ENCODE measurements at regions not wholly inside any gene's neighbourhood (a gene's known extent, or its start where the extent isn't known, plus 50 kb on each side); places are given as distances from the start of the nearest gene placed in this dataset.
"Not testable (repeated sequence)": the region's sequence is repeated elsewhere in the genome, so short reads cannot be mapped to it uniquely, and the experiment has no call there.

DNA sequence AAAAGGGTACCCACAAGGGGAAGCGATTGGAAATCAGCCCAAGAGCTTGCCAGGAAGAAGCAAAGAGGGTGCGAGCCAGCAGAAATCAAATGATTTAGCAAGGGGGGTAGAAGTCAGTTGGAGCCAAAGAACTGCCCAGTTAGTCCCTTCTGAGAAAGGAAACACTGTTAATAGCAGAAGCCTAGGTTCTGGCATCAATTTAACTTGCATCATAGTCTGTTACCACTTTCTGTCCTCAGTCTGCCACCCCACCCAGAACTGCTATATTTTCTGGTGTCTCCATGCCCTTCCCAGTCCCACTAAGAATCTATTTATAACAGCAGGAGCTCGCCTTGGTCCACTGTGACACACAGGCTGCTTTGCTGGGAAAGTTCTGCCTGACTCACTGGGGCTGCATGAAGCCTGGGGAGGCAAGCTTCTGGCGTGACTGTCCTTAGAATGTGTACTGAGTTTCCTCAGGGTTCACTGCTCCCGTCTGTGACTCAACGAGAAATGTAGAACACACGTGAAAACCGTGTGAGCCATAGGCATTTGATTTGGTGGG lies 157.8 kb upstream of the TTC29 start:
- Mint-ChIP-seq H3K27ac (no peak overlapping the region), H3K36me3 (no peaks in the 10 kb centered on the region), H3K4me3 (no peak overlapping the region), H3K4me1 (no peaks in the 10 kb centered on the region), H3K9me3 (no peaks in the 10 kb centered on the region), H3K27me3 (peaks cover 8 to 26% of the 10 kb centered on the region in 2 donors)
- H3K4me3 ChIP-seq (ENCODE audit: control insufficient read depth in 1 of 2, extremely low read depth in 1 of 2, low read length in 1 of 2): no peak overlapping the region
- DNase-seq (no peak), ATAC-seq (replicated peaks in 1 of 4) (no peak)
- no peaks in the 10 kb centered on the region for H3K9me3 ChIP-seq
- POLR2A ChIA-PET: interaction anchor here in 1 of 2 donors (0.6 kb wide), 1 partner anchor 132 kb away, joined by 5 read pairs; no protein-coding TSS in a partner anchor
- CTCF ChIA-PET: interaction anchor here (0.6 kb wide), 2 partner anchors 58 to 690 kb away, joined by 3 to 6 read pairs; no protein-coding TSS in a partner anchor
- no peaks in the 10 kb centered on the region for H3K4me1 ChIP-seq (ENCODE audit: control insufficient read depth in 1 of 2, extremely low read depth in 1 of 2, insufficient read depth in 2 of 2, low read length in 2 of 2)
- no peaks in the 10 kb centered on the region for H3K36me3 ChIP-seq (ENCODE audit: control insufficient read depth in 2 of 2, extremely low read depth in 1 of 2, insufficient read depth in 1 of 2, low read length in 1 of 2)
- H3K27me3 ChIP-seq (replicated peaks in 1 of 2; ENCODE audit: control insufficient read depth in 2 of 2, extremely low read depth in 1 of 2, insufficient read depth in 2 of 2, low read length in 1 of 2): peaks cover 0 to 8% of the 10 kb centered on the region in 2 experiments
- H3K27ac ChIP-seq (ENCODE audit: low read length): no peak overlapping the region
- WGBS (ENCODE audit: insufficient coverage): 34% methylated on average over 3 of the region's 8 CpGs

DNA sequence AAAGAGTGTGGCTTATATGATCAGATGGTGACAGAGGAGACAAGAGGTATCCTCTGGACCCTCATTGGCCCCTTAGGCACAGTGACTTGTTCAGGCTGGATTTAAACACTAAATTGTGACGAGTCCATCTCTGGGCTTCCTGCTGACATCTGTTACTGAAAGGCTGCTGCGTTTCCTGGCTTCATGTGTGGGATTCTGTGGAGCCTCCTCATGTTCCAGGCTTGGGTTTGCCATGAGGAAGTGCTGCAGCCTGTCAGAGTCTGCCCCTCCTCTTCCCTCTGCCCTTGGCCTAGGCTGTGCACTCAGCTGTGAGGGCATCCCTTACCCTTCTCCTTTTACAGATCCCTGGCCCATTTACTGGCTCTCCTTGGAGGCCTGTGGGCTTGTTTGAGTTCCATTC lies 159.1 kb upstream of the TTC29 start:
- ATAC-seq (replicated peaks in 1 of 4) (no peak), DNase-seq (no peak)
- Histone ChIP-seq H3K4me3 (ENCODE audit: control insufficient read depth in 1 of 2, extremely low read depth in 1 of 2, low read length in 1 of 2) (no peak overlapping the region), H3K36me3 (ENCODE audit: control insufficient read depth in 2 of 2, extremely low read depth in 1 of 2, insufficient read depth in 1 of 2, low read length in 1 of 2) (no peaks in the 10 kb centered on the region), H3K4me1 (ENCODE audit: control insufficient read depth in 1 of 2, extremely low read depth in 1 of 2, insufficient read depth in 2 of 2, low read length in 2 of 2) (no peaks in the 10 kb centered on the region), H3K27ac (ENCODE audit: low read length) (no peak overlapping the region), H3K9me3 (no peaks in the 10 kb centered on the region), H3K27me3 (replicated peaks in 1 of 2; ENCODE audit: control insufficient read depth in 2 of 2, extremely low read depth in 1 of 2, insufficient read depth in 2 of 2, low read length in 1 of 2) (peaks cover 0 to 8% of the 10 kb centered on the region in 2 experiments)
- Mint-ChIP-seq H3K27ac (no peak overlapping the region), H3K9me3 (no peaks in the 10 kb centered on the region), H3K4me3 (no peak overlapping the region), H3K4me1 (no peaks in the 10 kb centered on the region), H3K36me3 (no peaks in the 10 kb centered on the region), H3K27me3 (peaks cover 8 to 22% of the 10 kb centered on the region in 2 donors)
- POLR2A ChIA-PET: no interaction called here
- 76% methylated on average over 2 of the region's 2 CpGs for WGBS (ENCODE audit: insufficient coverage)
- CTCF ChIA-PET: no interaction called here

DNA sequence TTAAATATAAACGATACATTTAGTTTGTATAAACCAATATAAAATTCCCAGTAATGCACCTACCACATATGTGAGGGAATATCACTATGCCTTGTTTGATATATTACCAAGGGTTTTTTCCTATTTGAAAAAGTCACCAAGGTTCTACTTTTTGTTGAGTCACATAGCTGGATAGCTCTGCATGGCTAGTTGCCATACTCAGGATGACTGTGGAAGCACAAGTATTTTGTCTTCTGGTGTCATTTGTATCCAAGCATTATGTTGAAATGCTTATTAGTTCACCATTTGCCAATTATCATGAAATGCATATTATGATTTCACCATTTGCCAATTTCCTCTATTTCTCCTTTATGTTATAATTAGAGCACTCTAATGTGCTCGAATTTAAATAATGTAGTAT lies 162.7 kb upstream of the TTC29 start:
- no peak for ATAC-seq (replicated peaks in 1 of 4)
- CTCF ChIA-PET: interaction anchor here (0.8 to 1.4 kb wide), 4 partner anchors 10 to 767 kb away, joined by 3 to 7 read pairs (median 4); no protein-coding TSS in a partner anchor
- POLR2A ChIA-PET: interaction anchor here in 1 of 2 donors (0.6 kb wide), 1 partner anchor 64 kb away, joined by 3 read pairs; no protein-coding TSS in a partner anchor
- Histone ChIP-seq H3K27ac (ENCODE audit: low read length) (no peak overlapping the region), H3K9me3 (no peaks in the 10 kb centered on the region), H3K36me3 (ENCODE audit: control insufficient read depth in 2 of 2, extremely low read depth in 1 of 2, insufficient read depth in 1 of 2, low read length in 1 of 2) (no peaks in the 10 kb centered on the region), H3K4me1 (ENCODE audit: control insufficient read depth in 1 of 2, extremely low read depth in 1 of 2, insufficient read depth in 2 of 2, low read length in 2 of 2) (no peaks in the 10 kb centered on the region), H3K27me3 (replicated peaks in 1 of 2; ENCODE audit: control insufficient read depth in 2 of 2, extremely low read depth in 1 of 2, insufficient read depth in 2 of 2, low read length in 1 of 2) (peaks cover 0 to 10% of the 10 kb centered on the region in 2 experiments), H3K4me3 (ENCODE audit: control insufficient read depth in 1 of 2, extremely low read depth in 1 of 2, low read length in 1 of 2) (no peak overlapping the region)
- no peaks in the 10 kb centered on the region for H3K36me3 Mint-ChIP-seq
- peaks cover 5 to 7% of the 10 kb centered on the region in 2 donors for H3K27me3 Mint-ChIP-seq
- WGBS (ENCODE audit: insufficient coverage): no CpG with 5 or more reads among the region's 2 CpGs
- peaks cover 0 to 5% (median 0%) of the 10 kb centered on the region in 3 donors for H3K9me3 Mint-ChIP-seq
- no peak for DNase-seq
- no peaks in the 10 kb centered on the region for H3K4me1 Mint-ChIP-seq
- no peak overlapping the region for H3K4me3 Mint-ChIP-seq
- no peak overlapping the region for H3K27ac Mint-ChIP-seq

DNA sequence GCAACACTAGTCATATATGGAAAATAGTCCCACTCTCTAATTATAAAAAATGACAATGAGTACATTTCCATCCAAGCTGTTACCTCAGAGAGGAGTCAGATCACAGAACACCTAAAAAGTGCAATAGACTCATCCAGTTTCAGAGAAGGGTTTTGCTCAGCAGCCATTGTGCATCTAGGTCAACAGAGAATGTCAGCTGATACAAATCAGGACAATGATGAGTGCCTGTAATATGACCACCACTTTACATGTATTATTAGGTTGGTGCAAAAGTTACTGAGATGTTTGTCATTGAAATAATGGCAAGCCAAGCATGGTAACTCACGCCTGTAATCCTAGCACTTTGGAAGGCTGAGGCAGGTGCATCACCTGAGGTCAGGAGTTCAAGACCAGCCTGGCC lies 164.1 kb upstream of the TTC29 start:
- DNase-seq: no peak
- Mint-ChIP-seq H3K4me1 (no peaks in the 10 kb centered on the region), H3K36me3 (no peaks in the 10 kb centered on the region), H3K9me3 (peaks cover 4 to 5% (median 5%) of the 10 kb centered on the region in 3 donors), H3K27me3 (peaks cover 5 to 7% of the 10 kb centered on the region in 2 donors), H3K27ac (no peak overlapping the region), H3K4me3 (no peak overlapping the region)
- ChIA-PET CTCF (interaction anchor here in 1 of 2 donors (1.0 kb wide), 1 partner anchor 12 kb away, joined by 4 read pairs; no protein-coding TSS in a partner anchor), POLR2A (no interaction called here)
- no CpG with 5 or more reads among the region's 1 CpG for WGBS (ENCODE audit: insufficient coverage)
- H3K27me3 ChIP-seq (replicated peaks in 1 of 2; ENCODE audit: control insufficient read depth in 2 of 2, extremely low read depth in 1 of 2, insufficient read depth in 2 of 2, low read length in 1 of 2): peaks cover 0 to 9% of the 10 kb centered on the region in 2 experiments
- no peak overlapping the region for H3K4me3 ChIP-seq (ENCODE audit: control insufficient read depth in 1 of 2, extremely low read depth in 1 of 2, low read length in 1 of 2)
- ATAC-seq (replicated peaks in 1 of 4): no peak
- no peak overlapping the region for H3K27ac ChIP-seq (ENCODE audit: low read length)
- no peaks in the 10 kb centered on the region for H3K36me3 ChIP-seq (ENCODE audit: control insufficient read depth in 2 of 2, extremely low read depth in 1 of 2, insufficient read depth in 1 of 2, low read length in 1 of 2)
- H3K4me1 ChIP-seq (ENCODE audit: control insufficient read depth in 1 of 2, extremely low read depth in 1 of 2, insufficient read depth in 2 of 2, low read length in 2 of 2): no peaks in the 10 kb centered on the region
- H3K9me3 ChIP-seq: no peaks in the 10 kb centered on the region

DNA sequence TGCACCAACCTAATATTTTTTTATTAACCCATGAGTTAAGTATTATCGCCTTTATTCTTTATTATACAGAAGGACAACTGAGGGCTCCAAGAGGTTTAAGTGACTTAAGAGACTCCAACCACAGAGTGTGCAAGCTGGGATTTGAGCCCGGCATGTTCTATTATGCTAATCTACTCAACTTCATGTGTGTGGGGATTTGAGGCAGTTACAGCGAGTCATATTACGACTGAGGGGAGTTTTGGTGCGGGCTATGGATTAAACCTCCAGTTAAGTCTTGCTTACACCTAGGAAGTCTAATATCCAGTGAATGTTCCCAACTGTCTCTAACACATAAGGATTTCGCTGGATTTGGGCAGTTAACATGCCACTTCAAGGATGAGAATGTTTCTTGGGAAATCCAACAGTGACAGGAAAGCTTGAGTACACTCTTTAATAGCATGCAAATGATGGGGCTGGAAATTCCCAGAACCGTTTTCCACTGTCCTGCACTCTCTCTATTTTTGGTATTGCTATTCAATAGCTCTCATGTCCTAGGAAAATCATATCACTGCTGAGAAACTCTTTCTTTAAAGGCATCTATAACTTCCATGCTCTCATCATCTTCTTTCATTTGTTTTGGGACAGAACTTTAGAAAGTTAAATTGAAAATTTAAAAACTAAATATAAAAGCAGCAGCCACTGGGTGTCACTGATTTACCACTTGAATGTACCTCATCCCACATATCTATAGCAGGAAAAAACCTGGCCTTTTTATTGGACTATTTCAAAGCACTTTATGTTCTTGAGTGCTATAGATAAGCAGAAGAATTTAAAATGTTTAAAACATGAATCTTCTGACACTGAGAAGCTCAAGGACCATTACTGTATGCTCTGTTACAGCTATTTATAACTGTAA lies 165.1 kb upstream of the TTC29 start:
- H3K36me3 Mint-ChIP-seq: no peaks in the 10 kb centered on the region
- no peak overlapping the region for H3K27ac Mint-ChIP-seq
- H3K4me3 ChIP-seq (ENCODE audit: control insufficient read depth in 1 of 2, extremely low read depth in 1 of 2, low read length in 1 of 2): no peak overlapping the region
- no peaks in the 10 kb centered on the region for H3K4me1 ChIP-seq (ENCODE audit: control insufficient read depth in 1 of 2, extremely low read depth in 1 of 2, insufficient read depth in 2 of 2, low read length in 2 of 2)
- WGBS (ENCODE audit: insufficient coverage): no CpG with 5 or more reads among the region's 7 CpGs
- ChIA-PET POLR2A (no interaction called here), CTCF (interaction anchor here in 1 of 2 donors (0.9 kb wide), 1 partner anchor 14 kb away, joined by 4 read pairs; no protein-coding TSS in a partner anchor)
- H3K27ac ChIP-seq (ENCODE audit: low read length): no peak overlapping the region
- no peaks in the 10 kb centered on the region for H3K4me1 Mint-ChIP-seq
- no peaks in the 10 kb centered on the region for H3K9me3 ChIP-seq
- no peak overlapping the region for H3K4me3 Mint-ChIP-seq
- ATAC-seq (replicated peaks in 1 of 4) (no peak), DNase-seq (no peak)
- no peaks in the 10 kb centered on the region for H3K36me3 ChIP-seq (ENCODE audit: control insufficient read depth in 2 of 2, extremely low read depth in 1 of 2, insufficient read depth in 1 of 2, low read length in 1 of 2)
- peaks cover 4 to 5% (median 5%) of the 10 kb centered on the region in 3 donors for H3K9me3 Mint-ChIP-seq
- peaks cover 2 to 5% of the 10 kb centered on the region in 2 donors for H3K27me3 Mint-ChIP-seq
- H3K27me3 ChIP-seq (replicated peaks in 1 of 2; ENCODE audit: control insufficient read depth in 2 of 2, extremely low read depth in 1 of 2, insufficient read depth in 2 of 2, low read length in 1 of 2): peaks cover 0 to 7% of the 10 kb centered on the region in 2 experiments

DNA sequence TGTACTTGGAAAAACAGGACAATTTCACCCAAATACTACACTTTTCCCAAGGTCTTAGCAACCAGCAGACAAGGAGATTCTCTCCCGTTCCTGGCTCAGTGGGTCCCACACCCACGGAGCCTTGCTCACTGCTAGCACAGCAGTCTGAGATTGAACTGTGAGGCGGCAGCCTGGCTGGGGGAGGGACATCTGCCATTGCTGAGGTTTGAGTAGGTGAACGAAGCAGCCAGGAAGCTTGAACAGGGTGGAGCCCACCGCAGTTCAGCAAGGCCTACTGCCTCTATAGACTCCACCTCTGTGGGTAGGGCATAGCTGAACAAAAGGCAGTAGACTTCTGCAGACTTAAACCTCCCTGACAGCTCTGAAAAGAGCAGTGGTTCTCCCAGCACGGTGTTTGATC lies 166.5 kb upstream of the TTC29 start:
- H3K4me3 Mint-ChIP-seq; H3K27me3 Mint-ChIP-seq; ATAC-seq (replicated peaks in 1 of 4); H3K9me3 ChIP-seq; H3K27ac ChIP-seq (ENCODE audit: low read length); H3K9me3 Mint-ChIP-seq; H3K4me3 ChIP-seq (ENCODE audit: control insufficient read depth in 1 of 2, extremely low read depth in 1 of 2, low read length in 1 of 2); H3K36me3 Mint-ChIP-seq; POLR2A ChIA-PET; DNase-seq; H3K27ac Mint-ChIP-seq; H3K4me1 ChIP-seq (ENCODE audit: control insufficient read depth in 1 of 2, extremely low read depth in 1 of 2, insufficient read depth in 2 of 2, low read length in 2 of 2); H3K27me3 ChIP-seq (replicated peaks in 1 of 2; ENCODE audit: control insufficient read depth in 2 of 2, extremely low read depth in 1 of 2, insufficient read depth in 2 of 2, low read length in 1 of 2); H3K4me1 Mint-ChIP-seq; H3K36me3 ChIP-seq (ENCODE audit: control insufficient read depth in 2 of 2, extremely low read depth in 1 of 2, insufficient read depth in 1 of 2, low read length in 1 of 2): not testable (repeated sequence)
- CTCF ChIA-PET: interaction anchor here in 1 of 2 donors (0.6 kb wide), 1 partner anchor 9 kb away, joined by 3 read pairs; no protein-coding TSS in a partner anchor
- no CpG with 5 or more reads among the region's 6 CpGs for WGBS (ENCODE audit: insufficient coverage)
